GM18909 (cell line): ENCODE measurements at regions not wholly inside any gene's neighbourhood (a gene's known extent, or its start where the extent isn't known, plus 50 kb on each side); places are given as distances from the start of the nearest gene placed in this dataset.
"Not testable (repeated sequence)": the region's sequence is repeated elsewhere in the genome, so short reads cannot be mapped to it uniquely, and the experiment has no call there.

Experiments used
- ATAC-seq: cut with Tn5 transposase; IDR thresholded peaks from one replicate; pipeline ENCODE4 v1.9.1; 2021; ENCODE audit warnings: mild to moderate bottlenecking; ENCODE audit not compliant: unreplicated experiment, poor library complexity

DNA sequence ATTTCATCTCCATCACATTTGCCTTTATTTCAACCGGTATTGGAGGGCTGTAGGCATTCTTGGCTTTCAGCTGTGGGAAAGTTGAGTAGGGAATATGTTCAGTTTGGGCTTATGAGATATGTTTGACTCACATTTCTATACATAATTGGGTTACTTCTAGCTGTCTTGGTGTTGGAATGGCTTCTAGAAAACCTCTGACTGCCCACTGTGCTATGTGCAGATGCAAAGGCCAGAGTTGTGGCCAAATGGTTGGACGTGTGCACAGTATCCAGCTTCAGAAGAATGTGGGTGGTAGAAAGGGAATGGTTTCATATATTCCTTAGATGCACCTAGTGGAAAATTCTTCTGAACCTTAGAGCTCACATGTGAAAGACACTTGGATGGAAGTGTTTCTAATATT lies 92.6 kb upstream of the H2AZ1 start:
- no peak for ATAC-seq

DNA sequence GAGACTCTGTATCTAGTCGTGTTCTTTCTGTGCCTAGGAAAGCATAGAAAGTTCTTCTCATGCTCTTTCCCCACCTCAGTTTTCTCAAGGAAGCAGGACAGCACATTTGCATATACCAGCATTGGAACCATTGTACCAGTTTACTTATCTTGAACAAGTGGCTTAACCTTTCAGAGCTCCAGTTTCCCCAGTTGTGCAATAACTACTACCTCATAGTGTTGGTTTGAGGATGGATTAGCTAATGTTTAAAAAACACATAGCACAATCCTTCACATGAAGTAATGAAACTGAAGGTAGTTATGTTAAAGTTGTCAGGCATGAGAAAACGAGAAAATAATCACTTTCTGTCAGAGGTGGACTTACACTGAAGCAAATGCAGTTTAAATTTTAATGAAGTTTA lies 92.2 kb upstream of the H2AZ1 start:
- ATAC-seq, result no peak

DNA sequence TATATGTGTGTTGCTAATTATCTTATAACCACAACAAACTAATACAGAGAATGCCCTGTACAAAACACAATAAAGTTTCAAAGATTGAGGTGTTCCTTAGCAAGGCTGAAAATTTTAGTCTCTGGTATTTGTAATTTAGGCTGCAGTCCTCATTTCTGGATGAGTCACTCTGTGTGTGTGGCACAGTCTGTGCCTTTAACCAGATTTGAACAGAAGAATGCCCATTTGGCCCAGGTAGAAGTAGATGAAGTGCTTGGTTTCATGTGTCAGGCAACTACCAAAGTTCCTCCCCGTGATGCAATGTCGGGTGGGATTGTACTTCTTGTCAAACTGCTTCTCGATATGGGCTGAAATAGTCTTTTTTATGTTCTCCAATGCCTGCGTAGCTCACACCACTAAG lies 91.6 kb upstream of the H2AZ1 start:
- no peak for ATAC-seq

- no peak for ATAC-seq
Observed at GRCh38 chr4:100034023-100034664, 84.1 kb upstream of the H2AZ1 start.

DNA sequence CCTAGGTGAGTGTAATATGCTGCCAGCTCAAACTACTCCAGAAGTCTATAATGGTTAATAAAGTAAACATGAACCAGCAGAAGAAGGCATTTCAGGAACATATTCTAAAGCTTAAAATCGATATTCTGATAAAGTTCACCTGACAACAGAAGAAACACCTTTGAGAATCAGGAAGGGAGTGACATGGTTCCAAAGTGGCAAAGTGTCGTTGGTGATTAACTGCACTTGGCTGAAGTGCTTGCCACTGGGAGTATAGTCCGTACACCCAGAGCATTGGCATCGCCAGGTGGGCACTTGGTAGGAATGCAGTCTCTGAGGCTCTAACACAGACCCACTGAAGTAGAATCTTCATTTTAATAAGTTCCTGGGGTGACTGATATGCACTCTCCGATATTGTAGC lies 76.0 kb upstream of the H2AZ1 start:
- no peak for ATAC-seq

DNA sequence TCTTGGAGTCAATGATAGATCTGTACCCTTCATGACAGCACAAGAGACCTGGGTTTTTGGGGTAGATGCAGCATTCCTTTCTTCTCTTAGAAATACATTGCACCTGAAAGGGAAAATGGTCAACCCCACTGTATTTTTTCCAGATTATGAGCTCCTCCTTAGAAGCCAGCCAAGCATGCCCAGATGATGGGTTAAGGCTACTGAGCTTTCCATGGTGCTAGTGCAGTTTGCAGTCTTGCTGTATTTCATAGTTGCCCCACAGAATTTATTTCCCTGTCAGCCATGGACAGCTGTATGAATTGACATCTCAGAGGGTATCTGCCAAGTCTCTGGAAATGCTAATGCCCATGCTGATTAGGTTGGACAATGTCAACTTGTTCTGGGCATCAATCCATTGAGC lies 73.7 kb upstream of the H2AZ1 start:
- no peak for ATAC-seq

- ATAC-seq, result no peak
Observed at GRCh38 chr4:100022792-100023222, 72.7 kb upstream of the H2AZ1 start.

DNA sequence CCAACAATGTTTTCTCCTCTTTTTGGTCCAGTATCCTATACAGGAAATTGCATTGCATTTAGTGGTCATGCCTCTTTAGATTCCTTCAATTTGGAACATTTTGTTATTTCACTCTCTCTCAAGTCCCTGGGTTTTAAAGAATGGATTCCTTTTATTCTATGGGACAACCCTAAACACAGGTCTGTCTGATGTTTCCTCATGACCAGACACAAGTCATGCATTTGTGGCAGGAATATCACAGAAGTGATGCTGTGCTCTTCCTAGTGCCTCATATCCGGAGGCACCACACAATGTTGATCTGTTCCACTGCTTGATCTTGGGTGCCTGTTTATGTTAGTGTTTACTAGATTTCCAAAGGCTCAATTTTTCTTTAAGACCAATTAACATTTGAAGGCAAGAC lies 69.7 kb upstream of the H2AZ1 start:
- no peak for ATAC-seq

DNA sequence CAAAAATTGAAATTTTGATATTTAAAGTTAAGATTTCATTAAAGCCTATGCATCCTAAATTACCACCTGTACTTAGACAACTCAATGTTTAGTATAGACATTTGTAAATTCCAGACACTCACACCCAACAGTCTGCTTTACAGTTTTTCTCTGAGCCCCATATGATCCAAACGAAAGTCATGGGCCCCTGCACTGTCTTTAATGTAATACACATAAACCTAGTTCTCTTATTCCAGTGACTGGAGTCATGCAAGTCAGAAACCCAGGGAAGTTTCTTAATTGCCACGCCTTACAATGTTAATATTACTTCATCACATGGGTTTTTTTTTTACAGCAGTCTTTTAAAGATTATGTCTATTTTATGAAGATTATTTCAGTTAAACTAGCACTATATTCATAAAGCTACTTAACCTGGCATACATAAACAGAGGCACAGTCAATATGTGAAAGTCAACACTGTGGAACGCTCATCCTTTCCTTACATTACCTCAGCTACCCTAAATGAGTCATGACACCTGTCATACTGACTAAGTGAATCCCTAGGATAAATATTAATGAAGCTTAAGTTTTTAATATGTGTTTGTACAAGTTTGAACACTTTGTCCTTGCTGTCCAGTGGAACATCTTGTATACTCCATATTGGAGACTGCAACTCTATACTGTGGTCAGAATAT lies 67.7 kb upstream of the H2AZ1 start:
- ATAC-seq, result peak; percentile 80

DNA sequence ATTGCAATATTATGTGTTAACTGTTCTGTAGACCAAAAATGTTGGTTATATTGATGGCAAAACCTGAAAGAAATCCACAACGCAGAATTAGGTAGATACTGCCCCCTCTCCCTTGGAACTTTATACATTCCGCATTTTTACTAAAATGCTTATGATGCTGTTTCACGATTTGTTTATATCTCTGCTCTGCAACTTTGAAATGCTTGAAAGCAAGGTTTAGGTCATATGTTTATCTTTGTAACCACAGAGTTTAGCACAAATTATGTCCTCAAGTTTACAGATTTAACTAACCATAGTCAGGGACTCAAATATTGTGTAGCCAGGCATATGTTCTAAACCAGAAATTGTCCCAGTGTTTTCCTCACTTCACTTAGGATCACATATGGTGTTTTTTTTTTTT lies 66.1 kb upstream of the H2AZ1 start:
- ATAC-seq, result no peak

DNA sequence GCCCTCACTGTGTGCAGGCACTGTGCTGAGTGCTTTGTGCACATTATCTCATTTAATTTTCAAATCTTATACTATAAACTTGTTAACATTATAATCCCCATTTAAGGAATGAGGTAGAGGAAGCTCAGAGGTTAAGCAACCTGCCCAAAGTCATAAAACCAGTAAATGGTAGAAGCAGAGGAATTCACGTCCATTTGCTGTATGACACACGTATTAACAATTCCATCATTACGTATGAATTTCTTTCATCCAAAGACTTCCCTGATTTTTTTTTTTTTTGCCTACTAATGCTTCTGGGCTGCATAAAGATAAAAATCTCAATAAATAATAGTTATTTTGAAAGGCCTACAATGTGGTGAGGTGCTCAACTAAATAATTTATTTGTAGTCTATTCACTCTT lies 64.5 kb upstream of the H2AZ1 start:
- ATAC-seq, result no peak

GRCh38 chr4:100009490-100009889 lies 59.4 kb upstream of the H2AZ1 start:
- ATAC-seq, result no peak

- no peak for ATAC-seq
Observed at GRCh38 chr4:100008048-100008447, 58.0 kb upstream of the H2AZ1 start.

DNA sequence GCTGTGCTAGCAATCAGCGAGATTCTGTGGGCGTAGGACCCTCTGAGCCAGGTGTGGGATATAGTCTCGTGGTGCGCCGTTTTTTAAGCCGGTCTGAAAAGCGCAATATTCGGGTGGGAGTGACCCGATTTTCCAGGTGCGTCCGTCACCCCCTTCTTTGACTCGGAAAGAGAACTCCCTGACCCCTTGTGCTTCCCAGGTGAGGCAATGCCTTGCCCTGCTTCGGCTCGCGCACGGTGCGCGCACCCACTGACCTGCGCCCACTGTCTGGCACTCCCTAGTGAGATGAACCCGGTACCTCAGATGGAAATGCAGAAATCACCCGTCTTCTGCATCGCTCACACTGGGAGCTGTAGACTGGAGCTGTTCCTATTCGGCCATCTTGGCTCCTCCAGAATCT lies 56.1 kb upstream of the H2AZ1 start:
- not testable (repeated sequence) for ATAC-seq
